A673 (cell line): ENCODE measurements at regions not wholly inside any gene's neighbourhood (a gene's known extent, or its start where the extent isn't known, plus 50 kb on each side); places are given as distances from the start of the nearest gene placed in this dataset.

Experiments used
- BruUV-seq: library from RNA; stranded (reverse); fragments of 400-500 nt; replicated peaks from 2 replicates; lab custom pipeline; 2021; lab: Mats Ljungman, UMichigan
- CTCF ChIA-PET: fragments of 300-600 bp; sonication (Branson Sonifier 250); formaldehyde crosslinking; loops from one replicate; lab custom pipeline; 2022; ENCODE audit warnings: antibody characterized with exemption; lab: Charles Lee
- POLR2A ChIA-PET: fragments of 300-600 bp; sonication (Branson Sonifier 250); formaldehyde crosslinking; loops from one replicate; lab custom pipeline; 2022; ENCODE audit warnings: antibody characterized with exemption; ENCODE audit not compliant: low non-redundant PET; lab: Charles Lee
- DNase-seq: peaks from one replicate; pipeline ENCODE4 v3.0.0-alpha.2; 2015; ENCODE audit warnings: low spot score
- H3K27ac ChIP-seq: fragments of 200-600 bp; sonication (generic); 2 replicates; pipeline ENCODE4 v1.5.1; 2016; ENCODE audit warnings: mixed run types, low read depth, mild to moderate bottlenecking, mixed read lengths, antibody characterized with exemption, low read length; ENCODE audit not compliant: poor library complexity, severe bottlenecking
- H3K27me3 ChIP-seq: fragments of 200-600 bp; sonication (generic); replicated peaks from 2 replicates; pipeline ENCODE4 v1.6.1; 2017; ENCODE audit warnings: mixed run types, low read depth, mild to moderate bottlenecking, mixed read lengths, antibody characterized with exemption, low read length; ENCODE audit not compliant: insufficient read depth, poor library complexity
- H3K36me3 ChIP-seq: fragments of 200-600 bp; sonication (generic); 2 replicates; pipeline ENCODE4 v1.6.1; 2016; ENCODE audit warnings: mixed run types, mild to moderate bottlenecking, mixed read lengths, antibody characterized with exemption, low read length; ENCODE audit not compliant: insufficient read depth, poor library complexity, severe bottlenecking
- H3K4me1 ChIP-seq: fragments of 200-600 bp; sonication (generic); 2 replicates; pipeline ENCODE4 v1.6.1; 2017; ENCODE audit warnings: mixed run types, mild to moderate bottlenecking, mixed read lengths, antibody characterized with exemption, low read length; ENCODE audit not compliant: insufficient read depth, poor library complexity, severe bottlenecking
- H3K4me3 ChIP-seq: fragments of 200-600 bp; sonication (generic); 2 replicates; pipeline ENCODE4 v1.5.1; 2016; ENCODE audit warnings: low read depth, mixed run types, mild to moderate bottlenecking, mixed read lengths, low read length; ENCODE audit not compliant: poor library complexity, severe bottlenecking
- H3K9me3 ChIP-seq: fragments of 200-600 bp; sonication (generic); 2 replicates; pipeline ENCODE4 v1.6.1; 2016; ENCODE audit warnings: mixed run types, low read depth, mild to moderate bottlenecking, mixed read lengths, antibody characterized with exemption, low read length; ENCODE audit not compliant: poor library complexity, severe bottlenecking
- CTCF ChIP-seq: fragments of 300-800, 200-600 bp; sonication (generic); conservative IDR thresholded peaks from 2 replicates; pipeline ENCODE4 v1.5.1; 2017; ENCODE audit warnings: low read depth, mild to moderate bottlenecking, antibody characterized with exemption, low read length, moderate library complexity, mixed read lengths
- EZH2 ChIP-seq: fragments of 200-600 bp; sonication (generic); IDR thresholded peaks from 2 replicates; pipeline ENCODE4 v1.6.1; 2017; ENCODE audit warnings: borderline replicate concordance, low read depth, mild to moderate bottlenecking, mixed read lengths, antibody characterized with exemption, low read length; ENCODE audit not compliant: poor library complexity, severe bottlenecking
- intact Hi-C: fragments of 100-400 bp; cut with micrococcal nuclease; formaldehyde crosslinking; loops from one replicate; pipeline ENCODE4 v1.10.0; 2022; ENCODE audit not compliant: unreplicated experiment

- Histone ChIP-seq H3K27ac (no peak overlapping the region), H3K9me3 (no peaks in the 10 kb centered on the region), H3K36me3 (no peaks in the 10 kb centered on the region), H3K4me1 (no peaks in the 10 kb centered on the region), H3K4me3 (no peak overlapping the region), H3K27me3 (no peaks in the 10 kb centered on the region)
- CTCF ChIA-PET = no interaction called here
- POLR2A ChIA-PET = no interaction called here
- TF ChIP-seq EZH2 (no peak), CTCF (no peak)
- BruUV-seq = no TSS peak
- intact Hi-C loops = loop anchor here (10.0 kb wide), 1 partner anchor 975 kb away; no protein-coding TSS in a partner anchor
- DNase-seq = no peak
Observed at GRCh38 chr10:30789806-30790205, 160.3 kb upstream of the LYZL2 start.

- POLR2A ChIA-PET = no interaction called here
- no peak overlapping the region for H3K27ac ChIP-seq
- H3K4me3 ChIP-seq = no peak overlapping the region
- intact Hi-C loops = loop anchor here (10.0 kb wide), 1 partner anchor 976 kb away; no protein-coding TSS in a partner anchor
- no peaks in the 10 kb centered on the region for H3K27me3 ChIP-seq
- H3K36me3 ChIP-seq = no peaks in the 10 kb centered on the region
- BruUV-seq = no TSS peak
- no peak for DNase-seq
- TF ChIP-seq EZH2 (no peak), CTCF (no peak)
- no peaks in the 10 kb centered on the region for H3K4me1 ChIP-seq
- CTCF ChIA-PET = no interaction called here
- H3K9me3 ChIP-seq = no peaks in the 10 kb centered on the region
Observed at GRCh38 chr10:30788307-30788706, 158.8 kb upstream of the LYZL2 start.

GRCh38 chr10:30786906-30787305 is 157.4 kb upstream of the LYZL2 start:
- ChIA-PET CTCF (no interaction called here), POLR2A (no interaction called here)
- Histone ChIP-seq H3K27me3 (no peaks in the 10 kb centered on the region), H3K4me3 (no peak overlapping the region), H3K4me1 (no peaks in the 10 kb centered on the region), H3K9me3 (no peaks in the 10 kb centered on the region), H3K27ac (no peak overlapping the region), H3K36me3 (no peaks in the 10 kb centered on the region)
- intact Hi-C loops = loop anchor here (10.0 kb wide), 1 partner anchor 978 kb away; no protein-coding TSS in a partner anchor
- TF ChIP-seq EZH2 = no peak
- no peak for TF ChIP-seq CTCF
- no peak for DNase-seq
- no TSS peak for BruUV-seq
